ENCODE measurements at regions not wholly inside any gene's neighbourhood (a gene's known extent, or its start where the extent isn't known, plus 50 kb on each side); places are given as distances from the start of the nearest gene placed in this dataset.

DNA sequence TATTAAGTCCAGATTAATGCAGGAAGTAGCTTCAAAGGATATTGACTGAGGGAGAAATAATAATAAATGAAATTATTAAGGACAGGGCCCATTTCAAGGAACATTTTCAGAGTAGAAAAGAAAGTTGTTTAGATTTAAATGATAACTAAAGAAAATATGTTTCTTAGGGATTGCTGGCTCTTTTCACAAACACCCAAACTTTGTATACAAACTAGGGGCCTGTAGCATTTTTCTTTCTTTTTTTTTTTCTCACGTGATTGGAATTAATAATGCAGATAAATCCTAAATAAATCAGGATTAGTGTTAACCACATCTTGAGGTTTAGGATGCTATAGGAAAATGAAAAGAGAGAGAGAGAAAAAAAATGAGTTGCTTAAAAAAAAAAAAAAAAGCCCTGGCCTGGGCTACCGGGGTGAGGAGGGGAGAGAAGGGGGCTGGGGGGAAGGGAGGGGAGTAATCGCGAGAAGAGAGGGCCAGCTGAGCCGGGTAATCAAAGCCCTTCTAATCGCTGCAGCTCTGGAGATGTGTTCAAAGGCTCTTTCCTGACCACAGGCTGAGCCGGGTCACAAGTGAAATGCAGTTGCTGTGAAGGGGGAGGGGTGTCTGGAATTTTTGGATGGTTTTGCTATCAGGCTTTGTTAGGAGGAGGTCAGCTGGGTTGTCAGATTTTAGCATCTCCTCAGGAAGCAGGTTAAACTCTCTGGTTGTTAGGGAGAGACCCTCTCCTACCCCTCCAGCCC is 104.6 kb upstream of the ZFHX3 start:
- DNase-seq (ENCODE audit: insufficient read length, low spot score), result peak; percentile 18
- TF ChIP-seq, protein P1, sequence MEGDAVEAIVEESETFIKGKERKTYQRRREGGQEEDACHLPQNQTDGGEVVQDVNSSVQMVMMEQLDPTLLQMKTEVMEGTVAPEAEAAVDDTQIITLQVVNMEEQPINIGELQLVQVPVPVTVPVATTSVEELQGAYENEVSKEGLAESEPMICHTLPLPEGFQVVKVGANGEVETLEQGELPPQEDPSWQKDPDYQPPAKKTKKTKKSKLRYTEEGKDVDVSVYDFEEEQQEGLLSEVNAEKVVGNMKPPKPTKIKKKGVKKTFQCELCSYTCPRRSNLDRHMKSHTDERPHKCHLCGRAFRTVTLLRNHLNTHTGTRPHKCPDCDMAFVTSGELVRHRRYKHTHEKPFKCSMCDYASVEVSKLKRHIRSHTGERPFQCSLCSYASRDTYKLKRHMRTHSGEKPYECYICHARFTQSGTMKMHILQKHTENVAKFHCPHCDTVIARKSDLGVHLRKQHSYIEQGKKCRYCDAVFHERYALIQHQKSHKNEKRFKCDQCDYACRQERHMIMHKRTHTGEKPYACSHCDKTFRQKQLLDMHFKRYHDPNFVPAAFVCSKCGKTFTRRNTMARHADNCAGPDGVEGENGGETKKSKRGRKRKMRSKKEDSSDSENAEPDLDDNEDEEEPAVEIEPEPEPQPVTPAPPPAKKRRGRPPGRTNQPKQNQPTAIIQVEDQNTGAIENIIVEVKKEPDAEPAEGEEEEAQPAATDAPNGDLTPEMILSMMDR (IDR thresholded peaks at IDR 0.05; ENCODE audit: insufficient read depth, missing control alignments), result no peak

DNA sequence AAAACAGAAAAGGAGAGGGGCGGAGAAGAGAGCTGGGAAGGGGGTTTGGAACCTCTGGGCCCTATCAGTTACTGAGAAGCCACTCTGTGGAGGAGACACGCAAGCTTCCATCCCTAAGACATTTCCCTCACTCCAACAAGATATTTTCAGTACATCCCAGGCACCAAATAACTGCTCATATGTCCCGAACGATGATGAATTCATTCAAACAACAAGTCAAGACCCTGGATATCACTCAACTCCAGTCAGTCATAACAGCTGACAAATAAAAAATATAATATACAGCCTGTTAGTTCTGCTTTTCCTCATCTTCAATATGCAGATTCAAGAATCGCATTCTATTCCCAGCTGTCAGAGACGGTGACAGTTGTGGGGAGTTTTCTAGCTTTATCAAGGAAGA is 104.0 kb upstream of the ZFHX3 start:
- FAIRE-seq (no peak), DNase-seq (ENCODE audit: insufficient read length, low spot score) (no peak)
- TF ChIP-seq, protein P1 (IDR thresholded peaks at IDR 0.05; ENCODE audit: insufficient read depth, missing control alignments), result no peak

More for the DNA sequence above, 104.6 kb upstream of the ZFHX3 start:
- FAIRE-seq, result no peak

DNA sequence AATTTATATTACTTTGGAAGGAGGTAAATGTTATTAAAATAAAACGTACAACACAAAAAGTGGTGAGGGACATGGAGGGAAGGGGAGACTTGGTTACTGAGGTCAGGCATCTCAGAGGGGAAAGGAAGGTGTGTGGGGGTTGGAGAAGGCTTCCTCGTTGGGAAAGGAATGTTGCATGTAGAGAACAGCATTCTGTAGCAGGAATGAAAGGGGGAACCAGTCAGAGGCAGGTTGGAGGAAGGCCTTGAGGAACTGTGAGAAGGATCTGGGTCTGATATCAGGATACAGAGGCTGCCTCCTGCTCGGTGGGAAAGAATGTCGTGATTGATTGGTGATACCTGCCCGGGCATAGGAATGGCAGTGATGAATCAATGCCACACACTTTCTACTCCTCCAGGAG is 103.3 kb upstream of the ZFHX3 start:
- DNase-seq (ENCODE audit: insufficient read length, low spot score), result no peak
- TF ChIP-seq, protein P1 (IDR thresholded peaks at IDR 0.05; ENCODE audit: insufficient read depth, missing control alignments), result no peak
- no peak for FAIRE-seq

DNA sequence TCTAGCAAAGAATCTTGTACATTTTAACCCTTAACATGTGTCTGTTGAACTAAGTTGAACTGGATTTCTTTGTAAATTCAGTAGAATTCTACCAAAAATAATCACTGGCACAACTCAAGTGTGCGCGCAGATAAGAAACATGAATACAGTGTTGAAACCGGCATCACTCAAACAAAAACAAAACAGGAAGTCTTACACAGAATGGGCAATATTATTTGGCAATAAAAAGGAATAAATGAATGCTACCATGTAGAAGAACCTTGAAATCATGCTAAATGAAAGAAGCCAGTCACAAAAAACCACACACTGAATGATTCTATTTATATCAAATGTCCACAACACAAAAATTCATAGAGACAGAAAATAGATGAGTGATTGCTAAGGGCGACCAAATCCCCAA is 102.9 kb upstream of the ZFHX3 start:
- DNase-seq (ENCODE audit: insufficient read length, low spot score), result no peak
- TF ChIP-seq, protein P1 (IDR thresholded peaks at IDR 0.05; ENCODE audit: insufficient read depth, missing control alignments), result no peak
- no peak for FAIRE-seq

DNA sequence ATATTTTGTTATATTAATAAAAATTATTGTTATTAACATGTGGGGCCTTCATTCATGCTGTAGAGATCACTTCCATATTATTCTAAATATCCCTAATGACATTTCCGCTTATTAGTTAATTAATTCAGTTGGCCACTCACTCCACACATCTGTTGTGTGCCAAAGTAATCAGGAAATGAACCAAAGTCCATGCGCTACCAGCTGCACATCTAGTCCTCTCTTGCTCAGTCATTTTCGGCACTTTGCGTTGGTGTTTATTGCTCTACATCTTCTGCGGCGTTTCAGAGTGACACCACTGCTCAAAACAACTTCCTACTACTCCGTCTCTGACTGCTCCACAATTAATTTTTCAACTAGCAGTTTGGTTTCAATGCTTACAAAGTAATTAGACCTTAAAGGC is 101.4 kb upstream of the ZFHX3 start:
- TF ChIP-seq, protein P1 (IDR thresholded peaks at IDR 0.05; ENCODE audit: insufficient read depth, missing control alignments), result no peak
- no peak for DNase-seq (ENCODE audit: insufficient read length, low spot score)
- FAIRE-seq, result no peak

DNA sequence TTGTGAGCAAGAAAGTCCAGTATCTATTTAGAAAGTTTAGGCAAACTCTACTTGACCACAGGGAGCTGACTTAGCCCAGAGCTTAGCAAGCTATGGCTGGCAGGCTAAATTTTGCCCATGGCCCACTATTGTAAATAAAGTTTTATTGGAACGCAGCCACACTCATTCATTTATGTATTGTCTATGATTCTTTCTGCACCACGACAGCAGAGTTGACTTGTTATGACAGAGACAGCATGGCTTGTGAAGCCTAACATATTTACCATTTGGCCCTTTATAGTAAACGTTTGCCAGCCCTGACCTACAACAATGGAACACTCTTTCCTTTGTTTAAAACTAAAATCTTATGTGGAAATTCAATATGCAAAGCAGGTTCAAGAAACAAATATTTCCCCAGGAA is 100.0 kb upstream of the ZFHX3 start:
- TF ChIP-seq, protein P1 (IDR thresholded peaks at IDR 0.05; ENCODE audit: insufficient read depth, missing control alignments), result no peak
- DNase-seq (ENCODE audit: insufficient read length, low spot score) (no peak), FAIRE-seq (no peak)

DNA sequence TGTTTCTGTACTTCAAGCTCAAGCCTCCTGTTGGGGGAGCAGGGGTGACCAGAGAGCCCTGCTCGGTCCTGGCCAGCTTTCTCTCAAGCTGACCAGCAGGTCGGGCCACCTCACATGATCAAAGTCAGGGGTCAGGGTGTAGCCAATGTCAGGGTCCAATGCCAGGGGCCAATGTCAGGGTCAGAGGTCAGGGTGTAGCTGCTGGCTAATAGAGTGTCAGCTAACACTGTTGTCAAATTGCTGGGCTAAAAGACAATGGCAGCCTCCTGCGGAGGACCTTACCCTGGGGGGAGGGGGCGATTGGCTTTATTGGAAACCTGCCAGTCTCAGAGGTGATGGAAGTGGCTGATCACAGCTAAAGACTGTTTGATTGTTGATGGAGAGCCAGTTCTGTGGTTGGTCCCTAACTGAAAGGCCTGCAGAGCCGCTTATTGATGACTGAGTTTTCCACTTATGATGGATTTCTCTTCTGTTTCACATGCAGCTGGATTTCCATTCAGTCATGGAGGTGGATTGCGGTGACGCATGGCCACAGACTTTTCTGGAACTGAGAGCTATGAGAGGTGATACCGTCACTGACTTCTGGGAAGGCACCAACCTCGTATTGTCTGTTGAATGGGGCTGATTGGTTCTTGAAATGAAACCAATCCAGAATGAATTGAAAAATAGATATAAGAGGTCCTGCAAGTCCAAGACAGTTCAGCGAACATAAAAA is 97.4 kb upstream of the ZFHX3 start:
- FAIRE-seq, result no peak
- no peak for DNase-seq (ENCODE audit: insufficient read length, low spot score)
- TF ChIP-seq, protein P1 (IDR thresholded peaks at IDR 0.05; ENCODE audit: insufficient read depth, missing control alignments), result no peak
